Vagina (tissue), 2 donors: ENCODE measurements at regions not wholly inside any gene's neighbourhood (a gene's known extent, or its start where the extent isn't known, plus 50 kb on each side); places are given as distances from the start of the nearest gene placed in this dataset.

Source experiments
- DNase-seq, 2 donors: peaks; one replicate each; pipeline ENCODE4 v3.0.0-alpha.2; 2017; ENCODE audit errors: extremely low spot score in 2 of 2
- H3K27ac ChIP-seq: fragments of 200-600 bp; sonication (generic); one replicate; pipeline ENCODE4 v1.5.1; 2019
- H3K27me3 ChIP-seq: fragments of 200-600 bp; sonication (generic); one replicate; pipeline ENCODE4 v1.5.1; 2019
- H3K36me3 ChIP-seq, 2 donors: fragments of 200-600 bp; sonication (generic); one replicate each; pipeline ENCODE4 v1.5.1; 2017 to 2019
- H3K4me1 ChIP-seq: fragments of 200-600 bp; sonication (generic); one replicate; pipeline ENCODE4 v1.5.1; 2019
- H3K4me3 ChIP-seq, 2 donors: fragments of 200-600 bp; sonication (generic); 1 replicate in 1 of 2; 2 replicates in 1 of 2; pipeline ENCODE4 v1.5.1; 2016 to 2019
- H3K9me3 ChIP-seq: fragments of 200-600 bp; sonication (generic); one replicate; pipeline ENCODE4 v1.5.1; 2019
- POLR2A ChIP-seq, 2 donors: fragments of 450-650 bp; IDR thresholded peaks; one replicate each; pipeline ENCODE4 v1.6.1; 2017; ENCODE audit warnings: antibody characterized with exemption in 2 of 2, mild to moderate bottlenecking in 2 of 2, moderate library complexity in 2 of 2
- POLR2AphosphoS5 ChIP-seq, 2 donors: sonication (generic); formaldehyde crosslinking; IDR thresholded peaks; one replicate each; pipeline ENCODE4 v1.9.0; 2017; ENCODE audit warnings: antibody characterized with exemption in 2 of 2, mild to moderate bottlenecking in 2 of 2, low read depth in 1 of 2; ENCODE audit not compliant: insufficient read depth in 1 of 2
- intact Hi-C: fragments of 100-400 bp; cut with DNase I; formaldehyde crosslinking; loops from one replicate; pipeline ENCODE4 v1.15.1; 2023
- TF ChIP-seq, protein P1 (sequence below), 3 experiments: fragments of 450-650 bp in 2 of 3; fragments of 200-600 bp in 1 of 3; sonication (generic) in 1 of 3; IDR thresholded peaks; one replicate each; pipeline ENCODE4 v1.5.1; 2017 to 2019; ENCODE audit warnings: antibody characterized with exemption in 3 of 3, mild to moderate bottlenecking in 2 of 3, moderate library complexity in 2 of 3

DNA sequence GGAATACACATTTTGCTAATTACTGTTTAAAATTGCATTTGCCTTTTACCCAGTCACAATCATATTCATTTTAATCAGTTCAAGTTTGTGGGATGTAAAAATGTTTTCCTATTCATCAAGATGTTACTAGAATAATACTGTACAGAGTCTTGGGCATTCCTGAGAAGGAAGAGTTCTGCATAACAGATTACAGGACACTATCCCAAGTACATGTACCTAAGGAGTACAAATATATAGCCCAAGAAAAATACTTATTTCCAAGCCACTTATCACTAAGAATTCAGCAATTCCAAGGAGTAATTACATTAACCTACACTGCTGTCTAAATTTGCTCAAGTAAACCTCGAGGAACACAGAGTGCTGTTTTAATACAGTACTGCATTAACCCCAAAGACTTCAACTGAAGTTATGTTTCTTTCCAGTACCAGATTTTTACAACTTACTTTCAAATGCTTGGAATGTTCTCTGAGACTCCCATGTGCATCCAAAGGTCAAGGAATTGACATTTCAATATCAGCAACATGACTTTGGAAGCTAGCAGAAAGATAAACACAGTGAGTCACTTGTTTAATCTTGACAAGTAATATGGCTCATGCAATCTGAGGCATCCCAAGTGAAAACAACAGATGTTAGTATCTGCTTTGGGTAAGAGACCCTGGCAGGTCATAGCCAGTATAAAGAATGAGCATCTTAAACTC lies 125.4 kb upstream of the BET1 start:
- Histone ChIP-seq H3K36me3 (no peaks in the 10 kb centered on the region), H3K4me1 (no peaks in the 10 kb centered on the region), H3K27me3 (no peaks in the 10 kb centered on the region), H3K27ac (no peak overlapping the region), H3K9me3 (no peaks in the 10 kb centered on the region), H3K4me3 (no peak overlapping the region)
- intact Hi-C loops: no loop called here
- TF ChIP-seq POLR2AphosphoS5 (IDR thresholded peaks at IDR 0.05; ENCODE audit: insufficient read depth in 1 of 2, low read depth in 1 of 2): no peak
- TF ChIP-seq POLR2A (IDR thresholded peaks at IDR 0.05): no peak
- TF ChIP-seq, protein P1, sequence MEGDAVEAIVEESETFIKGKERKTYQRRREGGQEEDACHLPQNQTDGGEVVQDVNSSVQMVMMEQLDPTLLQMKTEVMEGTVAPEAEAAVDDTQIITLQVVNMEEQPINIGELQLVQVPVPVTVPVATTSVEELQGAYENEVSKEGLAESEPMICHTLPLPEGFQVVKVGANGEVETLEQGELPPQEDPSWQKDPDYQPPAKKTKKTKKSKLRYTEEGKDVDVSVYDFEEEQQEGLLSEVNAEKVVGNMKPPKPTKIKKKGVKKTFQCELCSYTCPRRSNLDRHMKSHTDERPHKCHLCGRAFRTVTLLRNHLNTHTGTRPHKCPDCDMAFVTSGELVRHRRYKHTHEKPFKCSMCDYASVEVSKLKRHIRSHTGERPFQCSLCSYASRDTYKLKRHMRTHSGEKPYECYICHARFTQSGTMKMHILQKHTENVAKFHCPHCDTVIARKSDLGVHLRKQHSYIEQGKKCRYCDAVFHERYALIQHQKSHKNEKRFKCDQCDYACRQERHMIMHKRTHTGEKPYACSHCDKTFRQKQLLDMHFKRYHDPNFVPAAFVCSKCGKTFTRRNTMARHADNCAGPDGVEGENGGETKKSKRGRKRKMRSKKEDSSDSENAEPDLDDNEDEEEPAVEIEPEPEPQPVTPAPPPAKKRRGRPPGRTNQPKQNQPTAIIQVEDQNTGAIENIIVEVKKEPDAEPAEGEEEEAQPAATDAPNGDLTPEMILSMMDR (IDR thresholded peaks at IDR 0.05): no peak
- no peak for DNase-seq

DNA sequence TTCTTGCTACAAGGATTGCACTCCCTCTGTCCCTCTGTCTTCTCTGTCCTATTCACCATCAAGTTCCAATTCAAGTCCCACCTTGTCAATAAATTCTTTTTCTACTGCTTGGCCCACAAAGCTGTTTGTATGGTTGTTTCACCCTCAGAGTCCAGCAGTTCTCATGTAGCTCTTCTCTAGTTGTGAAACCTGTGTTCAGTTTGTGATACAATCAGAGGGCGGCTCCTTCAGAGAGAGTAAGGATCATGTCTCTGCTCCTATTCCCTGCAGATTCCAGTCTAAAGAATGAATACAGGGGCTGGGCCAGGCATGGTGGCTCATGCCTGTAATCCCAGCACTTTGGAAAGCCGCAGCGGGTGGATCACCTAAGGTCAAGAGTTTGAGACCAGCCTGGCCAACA lies 126.6 kb upstream of the BET1 start:
- Histone ChIP-seq H3K36me3 (no peaks in the 10 kb centered on the region), H3K27me3 (no peaks in the 10 kb centered on the region), H3K9me3 (no peaks in the 10 kb centered on the region), H3K27ac (no peak overlapping the region), H3K4me1 (no peaks in the 10 kb centered on the region), H3K4me3 (no peak overlapping the region)
- TF ChIP-seq POLR2A (IDR thresholded peaks at IDR 0.05) (no peak), POLR2AphosphoS5 (IDR thresholded peaks at IDR 0.05; ENCODE audit: insufficient read depth in 1 of 2, low read depth in 1 of 2) (no peak)
- TF ChIP-seq, protein P1 (IDR thresholded peaks at IDR 0.05): no peak
- intact Hi-C loops: no loop called here
- DNase-seq: no peak

DNA sequence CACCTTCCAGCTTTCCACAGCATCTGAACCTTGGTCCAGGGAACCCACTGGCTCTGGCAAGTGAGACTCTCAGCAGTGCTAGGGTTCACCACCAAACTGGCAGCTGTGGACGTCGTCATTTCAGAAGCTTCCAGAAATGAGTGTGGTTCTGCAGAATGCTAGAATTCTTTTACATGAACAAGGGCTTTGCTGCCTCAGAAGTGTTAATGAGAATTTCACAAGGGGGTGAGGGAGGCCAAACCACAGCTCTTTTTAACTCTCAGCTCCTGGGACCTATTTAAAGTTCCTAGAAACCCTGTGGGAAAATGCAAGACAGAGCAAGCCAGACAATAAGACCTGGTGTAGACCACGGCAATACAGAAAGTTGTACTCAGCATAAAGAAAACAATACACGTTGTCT lies 129.3 kb upstream of the BET1 start:
- no peaks in the 10 kb centered on the region for H3K27me3 ChIP-seq
- no peak overlapping the region for H3K27ac ChIP-seq
- TF ChIP-seq POLR2A (IDR thresholded peaks at IDR 0.05) (no peak), POLR2AphosphoS5 (IDR thresholded peaks at IDR 0.05; ENCODE audit: insufficient read depth in 1 of 2, low read depth in 1 of 2) (no peak)
- TF ChIP-seq, protein P1 (IDR thresholded peaks at IDR 0.05): no peak
- H3K36me3 ChIP-seq: no peaks in the 10 kb centered on the region
- intact Hi-C loops: no loop called here
- no peak for DNase-seq
- no peaks in the 10 kb centered on the region for H3K4me1 ChIP-seq
- no peaks in the 10 kb centered on the region for H3K9me3 ChIP-seq
- no peak overlapping the region for H3K4me3 ChIP-seq

DNA sequence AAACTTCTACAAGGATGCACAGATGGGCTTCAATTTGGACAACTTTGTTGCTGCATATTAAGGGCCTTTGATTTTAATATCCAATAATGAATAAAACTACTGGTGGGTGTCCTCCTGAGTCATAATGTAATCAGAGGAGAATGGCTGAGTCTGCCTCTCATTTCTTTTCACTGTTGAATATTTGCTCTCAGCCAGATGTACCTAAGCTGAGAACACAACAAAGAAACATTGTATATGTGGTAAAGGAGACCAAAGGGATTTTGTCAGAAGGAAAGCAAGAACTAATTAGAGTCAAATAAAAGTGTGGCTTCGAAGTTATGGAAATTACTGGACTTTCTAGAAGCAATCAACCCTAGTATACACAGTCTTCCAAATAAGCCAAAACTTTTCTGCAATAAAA lies 131.0 kb upstream of the BET1 start:
- TF ChIP-seq POLR2A (IDR thresholded peaks at IDR 0.05) (no peak), POLR2AphosphoS5 (IDR thresholded peaks at IDR 0.05; ENCODE audit: insufficient read depth in 1 of 2, low read depth in 1 of 2) (no peak)
- TF ChIP-seq, protein P1 (IDR thresholded peaks at IDR 0.05): no peak
- Histone ChIP-seq H3K4me3 (no peak overlapping the region), H3K4me1 (no peaks in the 10 kb centered on the region), H3K27me3 (no peaks in the 10 kb centered on the region), H3K9me3 (no peaks in the 10 kb centered on the region), H3K27ac (no peak overlapping the region), H3K36me3 (no peaks in the 10 kb centered on the region)
- no peak for DNase-seq
- intact Hi-C loops: no loop called here

DNA sequence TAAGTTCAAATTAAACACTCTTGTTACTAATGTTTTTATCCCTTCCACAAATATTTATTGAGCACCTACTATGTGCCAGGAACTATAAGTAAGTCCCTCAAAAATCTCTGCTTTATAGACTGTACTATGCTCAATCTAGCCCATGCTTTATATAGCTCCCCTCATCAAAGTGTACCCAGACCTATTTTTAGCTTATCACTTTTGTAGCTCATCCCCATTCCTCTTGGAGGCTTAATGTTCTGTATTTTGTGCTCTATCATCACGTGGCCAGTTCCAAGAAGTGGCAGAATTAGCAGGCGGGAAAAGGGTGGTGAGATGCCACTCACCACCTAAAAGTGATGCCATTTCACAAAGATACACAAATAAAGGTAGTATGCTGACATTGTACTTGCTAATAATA lies 138.1 kb upstream of the BET1 start:
- TF ChIP-seq, protein P1 (IDR thresholded peaks at IDR 0.05): no peak
- TF ChIP-seq POLR2AphosphoS5 (IDR thresholded peaks at IDR 0.05; ENCODE audit: insufficient read depth in 1 of 2, low read depth in 1 of 2) (no peak), POLR2A (IDR thresholded peaks at IDR 0.05) (no peak)
- no peaks in the 10 kb centered on the region for H3K9me3 ChIP-seq
- no peaks in the 10 kb centered on the region for H3K27me3 ChIP-seq
- H3K4me3 ChIP-seq: no peak overlapping the region
- H3K27ac ChIP-seq: no peak overlapping the region
- no peaks in the 10 kb centered on the region for H3K36me3 ChIP-seq
- intact Hi-C loops: no loop called here
- DNase-seq: no peak
- no peaks in the 10 kb centered on the region for H3K4me1 ChIP-seq
